Neural cell (in vitro differentiated cells): ENCODE measurements at regions not wholly inside any gene's neighbourhood (a gene's known extent, or its start where the extent isn't known, plus 50 kb on each side); places are given as distances from the start of the nearest gene placed in this dataset.

ENCODE experiments used
- H2AFZ ChIP-seq: fragments of 200-600, 300-800 bp; sonication (generic), shearing (Covaris generic); 2 replicates; pipeline ENCODE4 v1.6.0; 2014; ENCODE audit warnings: low read depth, mild to moderate bottlenecking, antibody characterized with exemption, low read length, moderate library complexity
- H3F3A ChIP-seq: fragments of 200-600 bp; shearing (Covaris generic); 2 replicates; pipeline ENCODE4 v1.6.1; 2016; ENCODE audit warnings: mild to moderate bottlenecking, moderate library complexity, mixed read lengths, antibody characterized with exemption, low read length; ENCODE audit not compliant: insufficient read depth, poor library complexity, severe bottlenecking
- H3K27ac ChIP-seq: fragments of 200-600, 300-800 bp; sonication (generic), shearing (Covaris generic); 2 replicates; pipeline ENCODE4 v1.5.1; 2014; ENCODE audit warnings: mild to moderate bottlenecking, low read length, moderate library complexity
- H3K27me3 ChIP-seq: fragments of 300-800, 200-600 bp; sonication (generic), shearing (Covaris generic); 2 replicates; pipeline ENCODE4 v1.6.0; 2014; ENCODE audit warnings: mild to moderate bottlenecking, low read depth, low read length, moderate library complexity; ENCODE audit not compliant: insufficient read depth
- H3K36me3 ChIP-seq: fragments of 300-800, 200-600 bp; sonication (generic), shearing (Covaris generic); 2 replicates; pipeline ENCODE4 v1.5.1; 2014; ENCODE audit warnings: mild to moderate bottlenecking, antibody characterized with exemption, low read length, moderate library complexity; ENCODE audit not compliant: insufficient read depth
- H3K4me2 ChIP-seq: fragments of 300-800, 200-600 bp; sonication (generic), shearing (Covaris generic); 2 replicates; pipeline ENCODE4 v1.6.0; 2014; ENCODE audit warnings: mild to moderate bottlenecking, low read length
- H3K4me3 ChIP-seq: fragments of 300-800, 200-600 bp; sonication (generic), shearing (Covaris generic); 2 replicates; pipeline ENCODE4 v1.5.1; 2014; ENCODE audit warnings: mild to moderate bottlenecking, low read length, moderate library complexity
- H3K79me2 ChIP-seq: fragments of 200-600 bp; shearing (Covaris generic); replicated peaks from 2 replicates; pipeline ENCODE4 v1.6.0; 2014; ENCODE audit warnings: mild to moderate bottlenecking, low read length, moderate library complexity; ENCODE audit not compliant: insufficient read depth
- H3K9ac ChIP-seq: fragments of 300-800, 200-600 bp; sonication (generic), shearing (Covaris generic); 2 replicates; pipeline ENCODE4 v1.6.1; 2016; ENCODE audit warnings: mild to moderate bottlenecking, low read length, mixed read lengths
- H3K9me2 ChIP-seq: fragments of 200-600 bp; shearing (Covaris generic); 2 replicates; pipeline ENCODE4 v1.6.1; 2016; ENCODE audit warnings: mild to moderate bottlenecking, low read length, mixed read lengths; ENCODE audit not compliant: insufficient read depth
- H3K9me3 ChIP-seq: fragments of 200-600, 300-800 bp; sonication (generic), shearing (Covaris generic); 2 replicates; pipeline ENCODE4 v1.6.1; 2016; ENCODE audit warnings: mild to moderate bottlenecking, mixed run types, low read length, moderate library complexity, mixed read lengths
- H4K20me1 ChIP-seq: fragments of 200-600 bp; shearing (Covaris generic); 2 replicates; pipeline ENCODE4 v1.6.1; 2016; ENCODE audit warnings: mild to moderate bottlenecking, mixed run types; ENCODE audit not compliant: insufficient read depth
- CTCF ChIP-seq: fragments of 450-650 bp; IDR thresholded peaks from 2 replicates; pipeline ENCODE4 v1.5.1; 2014; ENCODE audit warnings: antibody characterized with exemption, mild to moderate bottlenecking, moderate library complexity; ENCODE audit not compliant: poor library complexity, severe bottlenecking
- EP300 ChIP-seq: fragments of 450-650 bp; conservative IDR thresholded peaks from 2 replicates; pipeline ENCODE4 v1.6.1; 2014; ENCODE audit warnings: antibody characterized with exemption, mild to moderate bottlenecking, moderate library complexity; ENCODE audit not compliant: poor library complexity, severe bottlenecking
- EZH2 ChIP-seq: fragments of 200-600, 300-800 bp; shearing (Covaris generic), sonication (generic); IDR thresholded peaks from 2 replicates; pipeline ENCODE4 v1.6.1; 2014; ENCODE audit warnings: antibody characterized with exemption, low read length, borderline replicate concordance, mild to moderate bottlenecking; ENCODE audit not compliant: insufficient read depth, poor library complexity, severe bottlenecking
- MXI1 ChIP-seq: fragments of 450-650 bp; conservative IDR thresholded peaks from 2 replicates; pipeline ENCODE4 v1.6.1; 2014; ENCODE audit warnings: antibody characterized with exemption, mild to moderate bottlenecking; ENCODE audit not compliant: poor library complexity, severe bottlenecking
- POLR2AphosphoS5 ChIP-seq: IDR thresholded peaks from 2 replicates; pipeline ENCODE4 v1.6.1; 2012
- RAD21 ChIP-seq: fragments of 450-650 bp; conservative IDR thresholded peaks from 2 replicates; pipeline ENCODE4 v1.6.1; 2014; ENCODE audit warnings: antibody characterized with exemption, mild to moderate bottlenecking, moderate library complexity
- REST ChIP-seq: IDR thresholded peaks from 2 replicates; pipeline ENCODE4 v1.6.1; 2012; ENCODE audit warnings: borderline replicate concordance
- SMC3 ChIP-seq: fragments of 450-650 bp; conservative IDR thresholded peaks from 2 replicates; pipeline ENCODE4 v1.6.1; 2014; ENCODE audit warnings: antibody characterized with exemption, mild to moderate bottlenecking, moderate library complexity; ENCODE audit not compliant: poor library complexity
- TAF1 ChIP-seq: IDR thresholded peaks from 2 replicates; pipeline ENCODE4 v1.6.1; 2012; ENCODE audit warnings: low read depth

GRCh38 chr16:80902306-80903110, 98.1 kb upstream of the CDYL2 start:
- Histone ChIP-seq H3F3A (no peaks in the 10 kb centered on the region), H4K20me1 (no peaks in the 10 kb centered on the region), H3K36me3 (no peaks in the 10 kb centered on the region), H2AFZ (no peak overlapping the region), H3K9ac (no peak overlapping the region), H3K79me2 (no peaks in the 10 kb centered on the region), H3K9me3 (no peaks in the 10 kb centered on the region), H3K27me3 (no peaks in the 10 kb centered on the region), H3K4me3 (peak overlapping the region; percentile 18), H3K9me2 (no peaks in the 10 kb centered on the region), H3K27ac (peak overlapping the region; percentile 29), H3K4me2 (no peak overlapping the region)
- no peak for TF ChIP-seq SMC3
- TF ChIP-seq EZH2, result no peak
- TF ChIP-seq TAF1, result no peak
- TF ChIP-seq MXI1, result no peak
- TF ChIP-seq EP300, result peak; percentile 75
- peak; percentile 45 for TF ChIP-seq POLR2AphosphoS5
- TF ChIP-seq REST, result peak; percentile 68

GRCh38 chr16:80900593-80900954, 96.2 kb upstream of the CDYL2 start:
- no peaks in the 10 kb centered on the region for H3K27me3 ChIP-seq
- no peak overlapping the region for H2AFZ ChIP-seq
- no peak overlapping the region for H3K4me3 ChIP-seq
- H3K9me2 ChIP-seq, result no peaks in the 10 kb centered on the region
- H3K79me2 ChIP-seq, result no peaks in the 10 kb centered on the region
- H3F3A ChIP-seq, result no peaks in the 10 kb centered on the region
- no peaks in the 10 kb centered on the region for H3K36me3 ChIP-seq
- H3K27ac ChIP-seq, result no peak overlapping the region
- TF ChIP-seq POLR2AphosphoS5, result no peak
- TF ChIP-seq TAF1, result no peak
- TF ChIP-seq SMC3, result no peak
- TF ChIP-seq EP300, result no peak
- TF ChIP-seq REST, result no peak
- no peak for TF ChIP-seq RAD21
- TF ChIP-seq EZH2, result no peak
- no peak for TF ChIP-seq MXI1
- TF ChIP-seq CTCF, result no peak
- no peaks in the 10 kb centered on the region for H4K20me1 ChIP-seq
- no peak overlapping the region for H3K4me2 ChIP-seq
- no peaks in the 10 kb centered on the region for H3K9me3 ChIP-seq
- H3K9ac ChIP-seq, result no peak overlapping the region
